GM19240 (cell line): ENCODE measurements at regions not wholly inside any gene's neighbourhood (a gene's known extent, or its start where the extent isn't known, plus 50 kb on each side); places are given as distances from the start of the nearest gene placed in this dataset.
A peak's percentile ranks its signal among the peaks of the same experiment; 100 is the strongest.

Experiments
- DNase-seq: peaks from one replicate; pipeline ENCODE4 v3.0.0; 2011; ENCODE audit warnings: low spot score; ENCODE audit not compliant: insufficient read length

DNA sequence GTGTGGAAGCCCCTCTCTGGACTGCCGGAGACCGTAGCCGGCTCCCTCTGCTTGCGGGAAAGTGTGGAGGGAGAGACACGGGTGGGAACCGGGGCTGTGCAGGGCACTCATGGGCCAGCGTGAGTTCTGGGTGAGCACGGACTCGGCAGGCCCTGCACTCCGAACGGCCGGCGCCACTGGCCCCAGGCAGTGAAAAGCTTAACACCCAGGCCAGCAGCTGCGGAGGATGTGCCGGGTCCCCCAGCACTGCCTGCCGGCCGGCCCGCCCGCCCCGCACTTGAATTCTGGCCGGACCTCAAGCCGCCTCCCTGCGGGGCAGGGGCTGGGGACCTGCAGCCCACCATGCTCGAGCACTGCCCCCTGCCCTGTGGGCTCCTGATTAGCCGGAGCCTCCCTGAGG is 147.0 kb downstream of the FGF9 start:
- no peak for DNase-seq

DNA sequence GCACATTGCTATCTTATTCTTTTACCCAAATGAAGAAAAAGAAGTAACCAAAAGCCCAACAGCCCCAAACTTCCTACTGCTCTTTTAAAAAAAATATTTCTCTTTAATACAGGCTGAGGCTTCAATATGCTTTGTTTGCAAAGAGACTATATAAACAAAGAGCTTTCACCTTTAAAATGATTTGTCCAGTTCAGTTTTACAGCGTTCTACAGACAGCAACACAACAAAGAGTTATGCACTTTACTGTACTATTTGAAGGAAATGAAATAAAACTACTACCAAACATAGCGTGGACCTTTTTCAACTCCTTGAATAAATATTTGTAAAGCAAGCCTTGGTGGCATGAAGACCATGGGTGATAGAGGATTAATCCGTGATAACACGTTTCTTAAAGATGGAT is 151.2 kb downstream of the FGF9 start:
- no peak for DNase-seq

DNA sequence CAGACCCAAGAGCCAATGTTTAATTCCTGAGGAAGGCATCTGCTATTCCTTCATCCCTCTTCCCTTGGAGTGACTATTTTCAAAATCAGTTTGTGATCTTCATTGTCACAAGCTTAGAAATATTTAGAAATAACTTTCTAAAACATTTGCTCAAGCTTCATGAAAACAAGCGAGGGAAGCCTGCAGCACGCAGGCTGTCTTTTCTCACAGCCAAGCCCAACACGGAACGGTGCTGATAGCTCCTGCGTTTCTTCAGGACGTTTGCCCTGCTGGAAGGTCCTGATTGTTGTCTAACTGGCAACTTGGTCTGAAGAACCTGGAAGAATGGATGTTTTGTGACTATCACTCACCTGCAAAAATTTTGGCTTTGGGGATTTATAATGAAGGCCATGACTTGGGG is 152.5 kb downstream of the FGF9 start:
- no peak for DNase-seq

DNA sequence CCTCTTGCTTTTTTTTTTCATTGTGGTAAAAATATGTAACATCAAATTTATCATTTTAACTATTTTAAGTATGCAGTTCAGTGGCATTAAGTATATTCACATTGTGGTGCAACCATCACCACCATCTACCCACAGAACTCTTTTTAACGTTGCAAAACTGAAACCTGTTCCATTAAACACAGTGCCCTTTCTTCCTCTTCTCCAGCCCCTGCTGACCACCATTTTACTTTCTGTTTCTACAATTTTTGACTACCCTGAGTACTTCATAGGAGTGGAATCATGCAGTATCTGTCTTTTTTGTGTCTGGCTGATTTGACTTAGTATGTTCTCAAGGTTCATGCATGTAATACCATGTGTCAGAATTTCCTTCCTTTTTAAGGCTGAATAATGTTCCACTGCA is 153.1 kb downstream of the FGF9 start:
- DNase-seq = no peak

DNA sequence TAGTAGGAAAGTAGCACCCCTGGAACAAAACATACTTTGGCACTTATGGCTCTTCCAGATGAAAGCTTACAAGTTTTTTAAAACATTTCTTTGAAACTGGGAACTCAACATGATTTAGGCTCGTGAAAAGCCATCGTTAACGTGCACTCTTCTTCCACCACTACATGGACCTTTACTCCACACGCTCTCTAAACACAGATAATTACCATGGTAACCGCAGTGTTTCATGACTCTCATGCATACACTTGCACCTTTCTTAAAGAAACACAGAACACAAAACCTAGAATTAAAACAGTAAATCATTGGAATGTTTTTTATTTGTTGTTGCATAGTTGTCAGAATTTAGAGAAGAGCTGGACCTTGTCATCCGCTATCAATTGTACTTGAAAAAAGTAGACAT is 154.3 kb downstream of the FGF9 start:
- DNase-seq = no peak

DNA sequence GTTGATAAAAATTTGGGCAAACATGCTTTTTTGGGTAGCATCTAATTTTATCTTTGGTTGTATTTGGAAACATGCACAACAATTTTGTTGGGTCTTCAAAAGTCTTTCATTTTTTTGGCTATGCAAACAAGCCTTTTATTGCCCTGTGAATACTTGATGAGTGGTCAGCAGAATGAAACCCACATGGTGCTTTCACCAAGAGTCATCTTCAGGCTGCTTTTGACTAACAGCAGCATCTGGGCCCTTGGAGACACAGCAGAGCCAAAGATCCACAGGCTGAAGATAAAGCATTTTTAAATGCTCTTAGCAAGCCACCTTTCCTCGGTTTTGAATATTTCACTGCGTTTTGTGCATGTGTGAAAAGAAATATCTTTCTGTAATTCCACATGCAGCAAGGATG is 154.9 kb downstream of the FGF9 start:
- DNase-seq = no peak

DNA sequence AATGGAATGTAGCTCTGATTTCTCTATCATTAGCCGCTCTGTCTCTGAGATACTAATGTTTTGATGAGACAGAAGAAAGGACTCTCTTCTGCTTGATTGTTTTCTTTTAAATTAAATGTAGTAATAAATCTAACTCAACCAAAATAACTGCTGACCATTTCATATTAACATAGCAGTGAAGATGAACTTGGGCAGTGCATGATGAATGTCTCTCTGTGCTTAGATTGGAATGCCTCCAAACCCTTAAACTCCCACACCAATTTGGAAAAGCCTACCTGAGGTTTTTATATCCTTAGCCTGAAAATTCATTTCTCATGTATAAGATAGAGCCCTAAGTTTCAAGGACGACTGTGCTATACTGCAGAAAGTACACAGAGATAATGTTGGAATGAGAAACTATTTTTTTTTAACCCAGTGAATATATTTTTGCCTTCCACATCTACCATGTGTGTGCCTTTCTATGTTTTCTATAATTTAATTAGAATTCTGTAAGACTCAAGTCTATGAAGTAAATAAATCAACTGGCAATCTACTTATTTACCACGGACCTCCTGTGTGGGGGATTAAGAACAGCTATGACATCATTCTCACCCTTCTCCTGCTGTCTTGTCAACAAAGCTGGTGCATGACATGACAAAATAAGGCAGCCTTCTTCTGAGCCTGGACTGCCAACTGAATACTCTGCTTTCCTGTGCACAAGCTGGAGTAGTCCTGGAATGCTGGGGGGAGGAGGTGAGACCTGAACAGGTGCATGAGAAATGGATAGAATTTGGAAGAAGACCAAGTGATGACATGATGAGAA is 155.5 kb downstream of the FGF9 start:
- no peak for DNase-seq

DNA sequence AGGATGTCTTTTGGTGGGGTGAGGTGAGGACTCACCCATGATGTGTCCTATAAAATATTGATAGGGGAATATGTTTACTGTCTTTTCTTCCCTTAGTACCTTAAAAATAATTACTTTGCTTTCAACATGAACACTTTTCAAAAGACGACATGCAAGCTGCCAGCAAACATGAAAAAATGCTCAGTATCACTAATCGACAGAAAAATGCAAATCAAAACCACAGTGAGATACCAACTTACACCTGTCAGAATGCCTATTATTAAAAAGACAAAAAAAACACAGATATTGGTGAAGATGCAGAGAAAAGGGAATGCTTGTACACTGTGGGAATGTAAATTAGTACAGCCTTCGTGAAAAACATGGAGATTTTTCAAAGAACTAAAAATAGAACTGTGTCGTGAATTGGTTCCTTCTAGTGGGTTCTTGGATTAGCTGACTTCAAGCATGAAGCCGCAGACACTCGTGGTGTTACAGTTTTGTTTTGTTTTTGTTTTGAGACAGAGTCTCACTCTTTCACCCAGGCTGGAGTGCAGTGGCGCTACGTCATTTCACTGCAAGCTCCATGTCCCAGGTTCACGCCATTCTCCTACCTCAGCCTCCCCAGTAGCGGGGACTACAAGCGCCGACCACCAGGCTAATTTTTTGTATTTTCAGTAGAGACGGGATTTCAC is 160.9 kb downstream of the FGF9 start:
- DNase-seq = no peak

DNA sequence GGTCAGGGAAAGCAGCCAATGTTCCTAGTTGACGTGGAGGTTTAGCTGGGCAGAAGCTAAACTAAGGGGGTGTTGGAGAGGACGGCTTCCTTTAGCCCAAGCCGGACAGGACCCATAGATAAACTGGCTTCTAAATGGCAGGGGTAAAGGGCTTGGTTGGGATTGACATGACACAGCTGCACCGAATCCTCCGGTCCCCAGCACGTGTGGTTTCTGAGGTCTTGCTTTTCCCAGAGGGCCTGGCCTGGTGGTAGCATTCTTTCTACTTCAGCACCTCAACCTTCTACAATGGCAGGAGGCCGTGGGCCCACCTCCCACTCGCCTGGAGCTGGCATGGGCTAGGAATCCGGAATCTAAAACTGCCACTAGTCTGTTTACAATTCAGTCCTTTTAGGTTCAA is 163.0 kb downstream of the FGF9 start:
- no peak for DNase-seq

DNA sequence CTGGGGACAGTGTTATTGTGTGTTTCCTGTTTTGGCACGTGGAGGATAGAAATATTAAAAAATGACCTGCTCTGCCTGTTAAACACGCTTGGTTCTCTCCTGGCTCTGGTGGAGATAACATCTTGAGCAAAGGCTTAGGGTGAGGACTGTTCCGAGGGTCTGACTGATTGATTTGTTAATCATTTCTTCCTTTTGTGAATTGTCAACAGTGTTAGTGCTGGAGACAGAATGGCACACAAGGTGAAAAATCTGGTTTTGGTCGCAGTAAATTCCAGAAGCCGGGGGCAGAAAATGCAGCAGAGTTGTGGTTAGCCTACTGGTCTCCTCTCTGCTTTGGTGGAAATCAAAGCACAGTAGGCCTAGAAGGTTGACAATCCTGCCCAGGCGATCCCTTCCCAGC is 163.6 kb downstream of the FGF9 start:
- no peak for DNase-seq

DNA sequence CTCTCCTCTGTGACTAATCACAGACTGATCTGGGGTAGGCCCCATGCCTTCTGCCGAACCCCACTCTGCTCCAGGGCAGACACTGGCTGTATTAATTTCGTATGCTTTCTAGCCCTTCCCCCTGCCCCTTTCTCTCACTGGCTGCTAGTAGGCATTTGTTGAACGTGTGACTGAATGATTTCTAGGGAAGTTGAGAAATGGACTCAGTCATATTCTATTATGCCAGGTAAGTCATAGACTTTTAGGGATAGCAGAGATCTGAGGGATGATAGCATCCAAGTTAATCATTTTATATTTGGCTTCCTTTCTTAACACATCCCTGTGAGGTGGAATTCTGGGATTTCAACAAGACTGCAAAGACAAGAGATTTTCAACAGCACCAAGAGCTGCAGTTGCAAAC is 166.4 kb downstream of the FGF9 start:
- DNase-seq = no peak

DNA sequence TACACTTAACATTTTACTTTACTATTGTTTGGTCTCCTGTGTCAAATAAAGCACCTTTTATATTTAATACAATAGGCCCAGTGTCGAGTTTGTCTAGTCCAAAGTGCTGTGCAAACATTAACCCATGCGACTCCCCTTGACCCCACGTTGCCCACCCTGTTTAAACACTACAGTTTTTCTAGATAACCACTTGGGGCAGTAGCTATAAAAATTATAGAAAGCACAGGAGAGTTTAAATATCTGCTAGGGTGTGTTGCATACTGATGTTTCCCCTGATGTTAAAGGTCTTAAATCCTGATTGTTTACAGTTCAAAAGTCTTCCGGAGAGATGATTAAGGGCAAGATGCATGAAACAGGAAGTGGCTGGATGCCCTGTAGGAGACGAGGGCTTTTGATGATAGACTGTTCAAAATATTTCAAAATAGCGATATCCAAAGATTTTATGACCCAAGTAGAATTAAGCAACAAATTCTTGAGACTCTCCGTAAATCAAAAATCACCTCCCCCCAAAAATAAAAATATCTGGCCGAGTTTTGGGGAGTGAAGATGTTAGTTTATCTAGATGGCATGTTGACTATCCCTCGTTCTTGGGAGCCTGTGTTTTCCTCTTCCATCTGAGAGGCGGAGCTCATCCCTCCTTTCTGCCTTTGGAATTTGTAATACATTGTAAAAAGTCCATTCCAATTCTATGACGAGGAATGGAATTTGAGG is 167.1 kb downstream of the FGF9 start:
- DNase-seq = no peak

DNA sequence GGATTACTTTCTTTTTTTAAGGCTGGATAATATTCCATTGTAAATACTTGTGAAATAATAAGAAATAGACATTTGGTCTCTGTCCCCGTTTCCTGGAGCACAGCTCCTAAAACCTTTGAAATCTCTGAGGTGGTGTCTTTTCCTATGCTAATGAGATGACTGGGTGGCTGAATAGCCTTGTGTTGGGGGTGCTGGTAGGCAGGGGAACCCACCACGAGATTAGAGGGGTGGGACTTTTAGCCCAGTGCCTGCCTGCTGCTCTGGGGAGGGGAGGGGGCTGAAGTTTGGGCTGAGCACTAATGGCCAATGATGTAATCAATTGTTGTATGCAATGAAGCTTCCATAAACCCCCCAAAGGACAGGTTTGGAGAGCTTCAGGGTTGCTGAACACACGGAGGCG is 175.7 kb downstream of the FGF9 start:
- no peak for DNase-seq

DNA sequence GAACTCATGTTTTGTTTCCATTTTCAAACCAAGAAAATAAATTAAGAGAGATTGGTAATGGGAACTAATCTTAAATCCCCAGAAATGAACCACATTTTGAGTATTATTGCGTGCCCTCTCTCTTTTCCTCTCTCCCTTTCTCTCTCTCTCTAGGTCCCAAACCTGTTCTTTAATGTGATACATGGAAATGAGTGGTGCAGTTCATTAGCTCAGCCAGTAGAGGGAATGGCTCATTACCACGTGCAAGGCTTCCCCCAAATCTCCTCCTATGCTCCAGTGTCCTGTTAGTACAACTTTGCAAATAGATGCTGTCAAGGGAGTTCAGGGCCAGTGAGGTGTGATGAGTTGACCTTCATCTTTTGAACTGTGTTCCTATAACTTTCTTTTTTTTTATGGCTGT is 178.4 kb downstream of the FGF9 start:
- peak; percentile 11 for DNase-seq

DNA sequence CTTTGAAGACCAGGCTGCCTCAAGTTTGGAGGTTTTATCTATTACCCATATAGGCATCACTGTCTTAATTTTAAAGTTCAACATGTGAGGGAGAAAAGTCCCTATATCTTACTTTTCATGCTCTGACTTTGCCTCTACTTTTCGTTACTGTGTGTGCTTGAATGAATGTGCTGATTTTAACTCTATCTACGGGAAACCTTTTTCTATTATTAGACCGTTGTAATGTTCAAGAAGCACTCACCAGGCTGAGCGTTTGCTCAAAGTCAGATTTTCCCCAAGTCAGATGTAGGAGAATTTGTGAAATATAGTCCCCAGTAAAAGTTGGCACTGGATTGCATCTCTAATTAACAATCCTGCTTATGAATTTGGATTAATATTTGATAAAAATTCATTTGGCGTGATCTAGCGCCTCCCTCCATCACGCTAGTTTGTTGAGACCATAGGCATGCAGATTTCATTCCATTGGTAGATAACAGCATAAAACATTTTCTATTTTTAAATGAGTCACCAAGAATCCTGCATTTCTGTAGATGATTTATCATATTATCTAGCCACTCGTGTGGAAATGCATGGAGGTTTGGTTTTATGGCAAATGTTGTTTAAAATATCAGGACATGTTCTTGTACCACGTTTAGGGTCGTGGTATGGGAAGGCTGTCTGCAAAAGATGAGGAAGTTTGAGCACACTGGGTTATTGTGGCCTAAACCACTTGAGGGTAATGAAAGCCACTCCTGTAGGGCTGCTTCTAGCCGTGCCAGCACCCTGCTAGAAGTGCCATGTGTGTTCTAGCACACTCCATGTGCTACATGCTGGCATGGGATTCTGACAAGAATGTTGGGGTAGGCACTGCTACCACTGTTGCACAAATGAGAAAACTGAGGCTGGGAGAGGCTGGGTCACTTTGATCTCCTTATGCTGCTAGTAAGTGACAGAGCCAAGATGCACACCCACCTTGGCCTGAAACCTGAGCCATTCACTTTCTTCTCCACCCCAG is 179.4 kb downstream of the FGF9 start:
- no peak for DNase-seq

DNA sequence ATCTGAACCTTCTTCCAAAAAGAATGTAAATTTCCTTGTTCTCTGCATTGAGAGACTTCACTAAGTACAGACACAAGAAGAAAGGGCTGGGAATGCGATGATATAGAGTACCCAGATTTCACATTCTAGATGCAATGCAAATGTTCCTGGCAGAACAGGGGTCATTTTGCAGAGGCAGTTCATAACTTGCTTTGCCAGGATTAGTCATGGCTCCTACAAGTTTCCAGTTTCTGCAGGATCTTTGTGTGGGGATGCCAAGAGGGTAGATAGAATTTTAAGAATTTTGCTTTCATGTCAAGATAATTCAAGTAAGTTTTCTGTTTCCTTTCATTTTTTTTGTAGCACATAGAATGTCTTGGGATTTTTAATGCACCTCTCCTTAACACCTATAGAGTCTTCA is 181.2 kb downstream of the FGF9 start:
- no peak for DNase-seq

DNA sequence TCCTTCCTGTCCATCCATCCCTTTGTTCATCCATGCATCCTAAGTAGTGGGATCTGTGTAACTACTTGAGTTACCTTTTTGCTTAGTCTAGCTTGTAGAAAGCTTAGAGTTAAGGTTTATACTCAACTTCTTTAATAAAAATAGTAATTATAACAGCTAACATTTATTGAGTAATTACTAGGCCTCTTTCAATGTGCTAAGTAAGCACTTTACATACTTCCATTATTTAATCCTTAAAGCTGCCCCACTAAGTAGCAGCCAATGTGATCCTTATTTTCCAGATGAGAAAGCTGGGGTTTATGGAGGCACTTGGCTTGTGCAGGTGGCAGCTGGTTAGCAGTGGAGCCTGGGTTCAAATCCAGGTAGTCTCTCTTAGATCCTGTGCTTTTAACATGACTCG is 182.9 kb downstream of the FGF9 start:
- no peak for DNase-seq

DNA sequence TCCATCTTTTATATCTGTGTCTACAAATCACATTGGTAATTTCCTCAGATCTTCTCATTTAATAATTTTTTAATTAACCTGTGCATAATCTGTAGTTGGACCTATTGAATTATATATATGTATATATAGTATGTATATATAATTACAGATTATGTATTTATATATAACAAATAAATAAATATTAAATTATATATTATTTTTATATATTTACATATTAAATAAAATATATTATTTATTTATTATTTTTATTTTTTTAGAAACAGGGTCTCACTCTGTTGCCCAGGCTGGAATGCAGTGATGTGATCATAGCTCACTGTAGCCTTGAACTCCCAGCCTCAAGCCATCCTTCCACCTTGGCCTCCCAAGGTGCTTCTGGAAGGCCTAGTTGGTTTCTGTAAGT is 197.9 kb downstream of the FGF9 start:
- no peak for DNase-seq

DNA sequence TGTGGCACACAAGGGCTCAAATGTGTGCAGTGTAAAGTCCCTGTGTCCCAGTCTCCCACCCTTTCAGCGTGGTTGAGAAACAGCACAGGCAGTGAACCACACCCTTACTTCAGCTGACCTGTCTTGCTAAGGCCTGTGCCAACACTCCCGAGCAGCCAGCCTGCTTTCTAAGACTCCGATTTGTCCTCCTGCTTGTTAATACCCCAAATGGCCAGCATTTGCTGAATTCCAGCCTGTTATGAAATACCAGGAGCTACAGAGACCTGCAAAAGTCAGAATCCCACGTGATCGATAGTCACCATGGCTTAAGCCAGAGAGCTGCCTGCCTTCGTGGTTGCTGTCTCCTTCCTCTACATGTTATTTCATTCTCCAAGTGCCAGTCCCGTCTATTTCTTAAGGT is 200.5 kb downstream of the FGF9 start:
- no peak for DNase-seq

DNA sequence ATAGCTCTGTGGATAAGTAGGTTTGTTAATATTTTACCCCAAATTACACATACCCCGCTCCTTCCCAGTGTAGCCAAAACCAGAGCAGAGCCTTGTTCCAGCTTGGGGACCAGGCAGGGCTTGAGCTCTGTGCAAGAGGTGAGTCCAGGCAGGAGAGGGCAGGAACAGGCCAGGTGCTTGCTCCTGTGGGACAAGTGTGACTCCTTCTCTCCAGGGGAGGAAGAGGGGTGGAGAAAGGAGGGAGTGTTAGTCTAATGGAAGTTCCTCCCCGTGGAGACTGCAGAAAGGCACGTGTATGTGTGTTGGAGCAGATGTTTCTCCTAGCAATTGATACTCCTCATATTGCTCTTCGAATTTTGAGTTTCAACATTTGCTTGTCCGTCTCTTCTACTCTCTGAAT is 201.0 kb downstream of the FGF9 start:
- DNase-seq = no peak

DNA sequence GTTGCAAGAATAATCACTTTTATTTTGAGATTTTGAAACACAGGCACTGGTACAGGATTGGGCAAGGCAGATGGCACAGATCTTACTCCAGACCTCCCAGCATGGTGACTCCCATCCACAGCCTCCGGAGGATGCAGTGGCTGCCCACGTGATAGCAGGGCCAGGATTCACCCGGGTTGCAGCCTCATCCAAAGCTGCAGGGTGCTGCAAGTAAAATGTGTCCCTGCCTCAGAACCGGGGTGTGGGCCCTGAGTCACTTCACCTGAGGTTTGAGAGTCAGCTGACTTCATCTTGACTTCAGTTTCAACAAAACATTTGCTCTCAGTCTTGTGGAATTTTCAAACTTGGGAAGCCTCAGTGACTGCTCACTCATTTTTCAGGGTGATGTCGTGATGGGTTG is 201.9 kb downstream of the FGF9 start:
- no peak for DNase-seq
